Stimulated activated CD4-positive, alpha-beta T cell treated with anti-CD3 and anti-CD28 coated beads, Interleukin-4, amount 100 ng/mL, for 1 hour (primary cell): ENCODE measurements at regions not wholly inside any gene's neighbourhood (a gene's known extent, or its start where the extent isn't known, plus 50 kb on each side); places are given as distances from the start of the nearest gene placed in this dataset.

Experiments used
- DNase-seq: peaks from one replicate; pipeline ENCODE4 v3.0.0-alpha.2; 2020

DNA sequence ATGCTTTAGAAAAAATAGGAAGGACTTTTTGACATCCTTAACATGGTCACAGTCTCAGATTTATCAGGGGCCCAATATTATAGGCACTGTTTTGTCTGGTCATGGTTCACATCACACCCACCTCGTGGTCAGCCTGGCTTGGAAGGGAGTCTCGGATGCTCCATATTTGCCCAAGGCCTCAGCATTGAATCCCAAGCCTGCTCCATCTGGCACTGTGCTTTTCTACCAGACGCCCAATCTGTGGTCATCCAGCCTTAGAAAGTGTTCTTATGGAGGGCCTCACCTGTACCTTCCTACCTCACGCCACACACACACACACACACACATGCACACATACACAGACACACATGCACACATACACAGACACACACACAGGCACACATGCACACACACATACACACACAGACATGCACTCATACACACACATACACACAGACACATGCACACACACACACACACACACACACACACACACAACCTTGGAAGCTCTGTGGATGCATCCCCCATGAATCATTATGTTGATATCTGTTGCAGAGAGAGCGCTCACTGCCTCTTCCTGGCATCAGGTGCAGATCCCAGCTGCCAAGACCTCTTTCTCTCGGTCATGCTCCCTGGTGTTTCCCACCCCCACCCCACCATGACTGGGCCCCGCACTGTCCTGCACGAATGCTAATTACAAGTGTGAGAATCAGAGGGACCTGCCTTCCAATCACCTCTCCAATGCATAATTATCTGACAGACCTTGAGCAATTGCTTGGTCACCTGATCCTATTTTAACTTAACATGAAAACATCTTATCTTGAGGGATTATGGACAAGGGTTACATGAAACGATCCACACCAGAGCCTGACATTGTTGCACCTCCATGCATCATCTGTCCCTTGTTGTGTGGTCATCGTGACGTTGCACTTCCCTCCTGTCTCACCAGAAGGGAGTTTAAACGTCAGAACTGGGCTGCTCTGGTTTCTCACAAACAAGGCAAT, 122.7 kb upstream of the TMEM72 start:
- DNase-seq = no peak

DNA sequence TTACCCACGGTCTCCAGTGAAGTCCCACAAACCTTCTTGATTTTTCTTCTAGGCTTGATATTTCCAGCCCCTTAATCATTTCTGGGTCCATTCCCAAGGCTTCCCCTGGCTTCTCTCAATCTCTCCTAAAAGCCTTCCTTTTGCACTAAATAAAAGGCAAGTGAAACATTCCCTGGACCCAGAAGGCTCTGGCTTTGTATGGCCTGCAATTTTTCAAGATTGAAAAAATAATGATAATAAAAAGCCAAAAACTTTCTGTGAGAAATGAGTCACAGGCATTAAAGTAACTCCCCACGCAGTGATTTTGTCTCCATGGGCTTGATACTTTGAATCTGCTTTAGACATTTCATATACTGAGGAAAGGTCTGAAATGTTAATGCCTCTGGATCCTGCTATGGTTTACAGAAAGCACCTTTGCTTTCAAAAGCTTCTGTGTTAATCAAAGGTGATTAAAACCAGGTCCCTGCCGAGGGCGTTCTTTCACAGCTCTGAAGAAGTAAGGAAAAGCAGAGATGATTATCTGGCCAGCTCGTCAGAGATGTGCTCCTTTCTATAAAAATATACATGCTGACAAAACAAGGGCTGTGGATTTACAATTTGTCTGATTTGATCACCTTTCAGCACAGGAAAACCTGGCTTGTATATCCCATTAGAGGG, 118.9 kb upstream of the TMEM72 start:
- no peak for DNase-seq

DNA sequence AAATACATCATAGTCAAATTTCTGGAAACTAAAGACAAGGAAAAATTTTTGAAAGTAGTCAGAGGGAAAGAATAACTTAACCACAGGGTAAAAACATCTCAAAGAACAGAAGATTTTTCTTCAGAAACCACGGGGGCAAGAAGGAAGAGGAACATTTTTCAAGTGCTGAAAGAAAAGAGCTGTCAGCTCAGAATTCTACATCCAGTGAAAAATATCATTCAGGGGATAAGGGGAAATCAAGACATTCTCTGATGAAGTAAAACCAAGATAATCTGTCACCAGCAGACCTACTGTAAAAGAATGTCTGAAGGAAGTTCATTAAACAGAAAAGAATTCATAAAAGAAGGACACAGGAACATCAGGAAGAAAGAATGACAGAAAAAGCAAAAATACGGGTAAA, 111.2 kb upstream of the TMEM72 start:
- DNase-seq = no peak

DNA sequence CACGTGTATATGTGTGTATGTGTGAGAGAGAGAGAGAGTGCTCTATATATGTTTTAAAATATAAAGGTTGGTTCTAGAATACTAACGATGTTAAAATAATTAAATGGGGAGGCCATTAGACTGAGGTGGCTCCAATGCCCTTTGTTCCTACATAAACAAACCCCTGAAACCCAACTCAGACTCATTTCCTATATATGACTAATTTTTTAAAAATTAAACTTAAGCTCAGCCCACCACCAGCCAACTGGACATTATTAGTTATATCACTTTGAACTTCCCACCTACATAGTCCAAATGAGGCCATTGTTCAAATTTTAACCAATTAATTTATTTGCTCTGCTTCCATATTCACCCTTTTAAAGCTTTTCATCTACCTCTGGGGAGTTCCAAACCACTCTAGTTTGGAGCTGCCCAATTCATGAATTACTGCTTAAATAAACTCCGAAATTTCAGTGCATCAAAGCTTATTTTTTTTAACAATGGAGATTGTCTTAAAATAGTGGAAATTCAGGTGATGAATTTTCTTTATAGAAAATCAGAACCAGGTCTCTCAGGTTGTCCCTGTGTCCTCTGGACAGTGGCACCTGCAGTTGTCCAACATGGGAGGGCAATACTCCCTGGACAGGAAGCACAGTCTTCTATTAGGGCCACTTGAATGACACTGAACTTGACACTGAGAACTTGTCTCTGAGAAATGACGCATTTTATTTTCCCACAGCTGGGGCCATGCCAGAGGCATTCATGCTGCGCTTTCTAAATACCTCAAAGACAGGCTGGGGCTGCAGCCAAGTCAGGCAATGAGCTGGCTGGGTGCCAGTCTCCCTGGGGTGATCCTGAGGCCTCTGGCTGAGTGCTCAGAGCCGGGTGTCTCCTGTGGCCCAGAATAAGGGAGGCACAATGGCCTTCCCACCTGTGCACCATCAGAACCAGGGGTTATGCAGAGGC, 109.5 kb upstream of the TMEM72 start:
- DNase-seq = no peak

DNA sequence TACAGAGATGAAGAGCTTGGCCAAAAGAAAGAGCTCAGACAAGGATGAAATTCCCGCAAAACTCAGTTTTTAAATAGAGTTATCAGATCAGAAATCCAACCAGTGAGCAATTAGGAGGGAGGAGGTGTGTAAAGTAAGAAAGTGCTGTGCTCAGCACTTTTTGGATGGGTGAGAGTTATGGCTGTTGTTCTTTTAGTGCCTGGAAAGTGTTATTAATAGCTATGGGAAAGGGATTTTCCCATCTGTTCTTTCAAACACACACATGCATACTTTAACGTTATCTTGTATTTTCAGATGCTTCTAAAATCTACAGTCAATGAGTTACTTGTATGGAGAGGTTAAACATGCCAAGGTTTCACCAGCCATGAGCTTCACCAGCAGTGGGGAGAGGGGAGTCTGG, 107.3 kb upstream of the TMEM72 start:
- DNase-seq = no peak

DNA sequence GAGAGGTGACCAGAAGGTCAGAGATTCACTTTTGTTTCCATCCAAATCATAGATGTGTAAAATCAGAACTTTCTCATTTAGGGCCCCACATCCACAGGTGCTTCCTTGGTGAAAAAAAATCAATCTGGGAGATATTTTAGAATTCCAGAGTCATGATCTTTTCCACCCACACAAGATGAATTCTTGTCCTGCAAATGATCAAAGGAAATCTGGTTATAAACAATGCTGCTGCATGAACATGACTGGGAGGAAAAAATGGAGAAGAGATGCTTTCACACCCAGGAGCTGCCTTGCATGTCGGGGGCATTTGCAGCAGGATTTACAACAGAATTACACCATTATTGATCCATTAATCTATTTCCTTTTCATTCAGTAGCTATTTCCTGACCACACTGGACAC, 106.5 kb upstream of the TMEM72 start:
- DNase-seq = no peak

DNA sequence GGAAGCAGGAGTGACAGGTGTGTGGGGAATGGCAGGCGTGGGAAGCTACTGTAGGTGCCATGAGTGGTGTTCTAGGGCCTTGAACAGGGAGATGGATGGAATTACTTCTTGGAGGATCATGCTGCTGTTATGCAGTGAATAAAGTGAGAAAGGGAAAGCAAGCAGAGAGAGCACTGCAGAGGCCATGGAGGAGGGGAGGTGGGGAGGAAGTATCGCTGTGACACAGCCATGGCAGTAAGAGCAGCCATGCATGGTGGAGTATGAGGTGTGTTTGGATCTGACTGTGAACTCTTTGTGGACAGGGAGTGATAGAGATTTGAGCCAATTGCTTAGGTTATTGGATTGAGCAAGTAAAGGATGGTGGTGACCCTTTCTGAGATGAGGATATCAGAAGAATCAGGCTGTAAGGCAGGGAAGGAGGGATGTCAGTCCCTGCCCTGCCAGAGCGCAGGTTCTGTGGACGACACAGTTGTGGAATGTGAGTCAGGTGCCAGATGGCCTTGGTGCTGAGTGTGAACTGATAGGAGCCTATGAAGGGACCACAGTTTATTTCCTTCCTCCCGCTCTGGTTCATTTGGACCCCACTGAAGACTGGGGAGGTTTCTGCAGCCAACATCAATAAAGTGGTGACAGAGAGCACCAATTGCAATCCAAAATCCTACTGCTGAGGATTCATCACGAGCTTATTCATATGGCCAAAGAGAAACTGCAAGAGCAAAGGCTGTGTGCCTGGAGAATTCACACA, 105.5 kb upstream of the TMEM72 start:
- DNase-seq = no peak

DNA sequence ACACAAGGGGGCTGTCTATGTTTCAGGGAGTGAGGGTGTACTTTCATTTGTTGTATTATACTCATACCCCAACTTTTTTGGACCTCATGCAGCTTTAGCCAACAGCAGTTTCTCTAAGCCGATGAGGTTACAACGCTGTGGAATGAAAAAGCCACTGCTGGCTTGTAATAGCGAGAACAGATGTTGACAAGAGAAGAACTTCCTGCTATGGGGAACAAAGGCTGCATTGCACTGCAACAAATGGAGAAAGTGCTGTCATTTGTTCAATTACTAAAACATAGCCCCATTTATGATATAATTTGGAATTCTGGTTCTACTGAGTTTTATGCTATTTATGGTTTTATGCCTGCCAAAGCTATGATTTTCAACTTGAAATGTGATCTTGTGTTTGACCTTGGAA, 104.2 kb upstream of the TMEM72 start:
- no peak for DNase-seq

DNA sequence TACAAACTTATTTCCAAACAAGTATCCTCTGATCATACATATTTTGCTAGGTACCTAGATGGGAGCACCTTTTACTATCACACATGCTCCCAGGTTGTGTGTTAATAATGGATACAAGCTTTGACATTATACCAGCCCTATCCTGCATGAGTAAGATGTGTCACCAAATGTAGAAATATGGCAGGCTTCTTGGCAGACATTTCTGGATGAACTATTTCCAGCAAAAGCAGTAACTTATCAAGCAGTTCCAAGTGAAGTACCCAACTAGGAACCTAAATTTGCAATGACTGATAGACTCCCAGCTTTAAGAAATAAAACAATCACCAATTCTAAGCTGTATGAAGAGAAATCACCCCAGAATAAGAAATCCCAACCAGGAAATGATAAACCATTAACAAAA, 103.7 kb upstream of the TMEM72 start:
- DNase-seq = no peak

DNA sequence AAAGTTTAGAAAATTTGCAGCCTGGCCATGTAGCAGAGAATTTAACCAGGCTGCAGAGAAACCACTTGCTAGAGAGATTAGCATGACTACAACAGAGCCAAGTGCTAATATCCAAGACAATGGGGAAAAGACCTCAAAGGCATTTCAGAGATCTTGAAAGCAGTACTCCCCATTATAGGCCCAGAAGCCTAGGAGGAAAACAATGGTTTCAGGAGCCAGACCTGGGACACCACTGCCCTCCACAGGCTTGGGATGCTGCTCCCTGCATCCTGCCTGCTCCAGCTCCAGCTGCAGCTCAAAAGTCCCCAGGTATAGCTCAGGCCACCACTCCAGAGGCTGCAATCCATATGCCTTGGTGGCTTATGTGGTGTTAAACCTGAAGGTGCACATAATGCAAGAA, 101.5 kb upstream of the TMEM72 start:
- no peak for DNase-seq

DNA sequence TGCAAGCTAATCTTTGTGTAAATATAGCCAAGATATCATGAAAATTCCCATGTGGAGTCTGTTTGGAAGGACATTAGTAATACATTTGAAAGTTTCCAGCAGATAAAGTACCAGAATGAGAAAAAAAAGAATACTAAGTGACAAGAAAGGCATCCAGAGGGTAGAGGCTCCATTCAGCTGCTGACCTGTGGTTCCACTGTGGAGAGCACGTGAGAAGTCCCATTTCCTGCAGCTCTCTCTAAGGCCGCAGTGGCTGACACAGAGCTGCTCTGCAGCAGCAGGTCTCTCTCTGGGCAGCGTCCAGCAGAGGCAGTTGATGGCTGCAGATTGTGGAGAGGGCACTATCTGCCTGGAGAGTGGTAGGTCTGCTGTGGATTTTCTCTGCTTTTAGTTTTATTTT, 100.1 kb upstream of the TMEM72 start:
- no peak for DNase-seq

DNA sequence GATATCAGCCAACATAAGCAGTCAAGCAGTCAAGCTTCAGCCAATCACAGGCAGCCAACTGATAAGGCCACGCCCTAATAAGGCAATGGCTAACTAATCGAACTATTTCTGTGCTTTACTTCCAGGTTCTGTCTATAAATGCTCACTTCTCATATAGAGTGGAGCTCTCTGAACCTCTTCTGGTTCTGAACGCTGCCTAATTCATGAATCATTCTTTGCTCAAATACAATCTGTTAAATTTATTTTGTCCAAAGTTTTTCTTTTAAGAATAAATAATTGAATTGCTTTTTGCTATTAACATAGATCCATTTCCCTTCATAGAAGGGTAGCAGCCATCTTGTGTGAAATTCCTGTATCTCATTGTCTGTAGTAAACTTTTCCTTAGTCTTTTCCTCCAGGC, 97.9 kb upstream of the TMEM72 start:
- no peak for DNase-seq

DNA sequence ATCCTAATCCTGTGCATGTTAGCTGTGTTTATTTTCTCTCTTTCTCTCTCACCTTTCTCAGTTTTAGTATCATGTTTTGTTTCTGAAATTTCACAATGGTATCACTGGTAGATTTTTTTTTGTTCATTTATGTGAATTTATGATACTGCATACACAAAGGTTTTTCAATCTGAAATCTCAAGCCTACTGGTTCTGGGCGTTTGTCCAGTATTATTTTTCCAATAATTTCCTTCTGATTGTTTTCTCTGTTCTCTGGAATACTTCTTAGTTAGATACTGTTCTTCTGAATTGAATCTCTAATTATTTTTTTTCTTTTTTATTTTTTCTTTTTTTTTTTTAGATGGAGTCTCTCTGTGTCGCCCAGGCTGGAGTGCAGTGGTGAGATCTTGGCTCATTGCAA, 96.2 kb upstream of the TMEM72 start:
- DNase-seq = no peak

DNA sequence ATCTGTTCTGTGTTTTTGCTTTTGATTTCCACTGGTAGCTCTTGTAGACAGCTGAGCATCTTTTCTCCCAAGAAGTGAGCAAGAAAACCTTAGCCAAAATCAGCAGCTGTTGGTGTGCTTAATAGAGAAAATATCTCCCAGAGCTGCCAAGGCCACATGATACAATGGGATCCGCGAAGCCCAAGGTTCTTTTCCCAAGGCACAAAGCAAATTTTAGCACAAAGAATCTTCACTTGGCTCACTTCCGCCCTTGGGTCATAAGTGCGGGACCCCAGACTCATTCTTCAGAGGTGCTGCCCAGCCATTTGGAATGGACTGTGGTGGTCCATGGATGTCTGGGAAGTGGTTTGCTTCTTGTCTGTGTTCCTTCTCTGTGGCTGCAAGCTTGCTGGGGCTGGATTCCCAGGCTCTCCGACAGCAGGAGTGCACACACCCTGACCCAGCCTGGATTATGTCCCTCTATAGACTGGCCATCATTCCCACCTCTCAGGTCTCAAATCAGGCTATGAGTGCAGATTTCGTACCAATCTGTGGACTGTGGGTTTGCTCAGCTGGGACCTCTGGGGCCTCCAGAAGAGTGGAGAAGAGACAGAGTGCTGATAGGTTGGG, 93.0 kb upstream of the TMEM72 start:
- no peak for DNase-seq

DNA sequence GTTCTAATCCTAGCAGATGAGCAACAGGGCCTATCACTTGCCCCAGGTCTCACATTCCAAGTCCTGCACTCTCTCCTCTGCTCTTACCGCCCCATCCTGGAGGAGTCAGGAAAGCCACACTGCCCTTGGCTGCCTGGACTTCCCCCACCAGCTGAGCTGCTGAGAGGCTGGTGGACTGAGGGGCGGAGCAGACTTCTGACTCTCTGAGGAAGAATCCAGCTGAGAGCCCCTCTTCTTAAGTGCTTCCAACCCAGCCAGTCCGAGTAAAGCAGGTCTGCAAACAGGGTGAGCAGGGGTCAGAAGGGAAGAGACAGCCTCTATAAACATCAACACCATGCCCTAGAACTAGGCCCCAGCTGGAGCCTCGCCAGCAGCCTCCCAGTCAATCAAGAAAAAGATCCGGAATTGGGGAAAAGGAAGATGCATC, 92.4 kb upstream of the TMEM72 start:
- no peak for DNase-seq

DNA sequence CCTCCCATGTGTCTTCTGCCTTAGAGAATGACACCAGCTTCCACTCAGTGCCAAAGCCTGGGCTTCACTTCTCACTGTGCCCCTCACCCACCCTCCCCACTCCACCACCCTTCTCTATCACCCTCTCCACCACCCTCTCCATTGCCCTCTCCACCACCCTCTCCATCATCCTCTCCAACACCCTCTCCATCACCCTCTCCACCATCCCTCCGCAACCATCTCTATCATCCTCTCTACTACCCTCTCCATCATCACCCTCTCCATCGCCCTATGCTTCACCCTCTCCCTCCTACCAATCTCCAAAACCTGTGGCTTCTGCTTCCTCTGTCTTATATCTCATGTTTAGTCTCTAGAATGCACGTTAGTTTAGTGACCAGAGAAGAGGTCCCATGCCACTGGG, 91.0 kb upstream of the TMEM72 start:
- DNase-seq = no peak

DNA sequence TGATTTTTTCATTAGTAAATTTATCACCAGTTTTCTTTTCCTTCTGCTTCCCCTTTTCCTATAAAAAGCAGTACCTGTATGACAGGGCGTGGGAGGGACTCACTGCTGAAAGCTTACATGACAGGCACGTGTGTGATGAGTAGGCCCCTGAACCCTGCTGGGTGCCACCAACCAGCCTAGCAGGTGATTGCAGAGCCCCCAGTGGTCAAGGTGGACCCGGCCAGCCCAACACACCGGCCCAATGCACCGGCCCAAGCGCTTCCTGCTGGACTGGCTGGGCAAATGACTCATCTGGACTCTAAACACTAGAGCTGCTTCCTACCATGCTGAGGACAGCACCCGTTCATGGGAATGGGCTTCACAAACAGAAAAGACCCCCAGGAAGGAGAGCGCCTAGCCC, 89.8 kb upstream of the TMEM72 start:
- DNase-seq = no peak

DNA sequence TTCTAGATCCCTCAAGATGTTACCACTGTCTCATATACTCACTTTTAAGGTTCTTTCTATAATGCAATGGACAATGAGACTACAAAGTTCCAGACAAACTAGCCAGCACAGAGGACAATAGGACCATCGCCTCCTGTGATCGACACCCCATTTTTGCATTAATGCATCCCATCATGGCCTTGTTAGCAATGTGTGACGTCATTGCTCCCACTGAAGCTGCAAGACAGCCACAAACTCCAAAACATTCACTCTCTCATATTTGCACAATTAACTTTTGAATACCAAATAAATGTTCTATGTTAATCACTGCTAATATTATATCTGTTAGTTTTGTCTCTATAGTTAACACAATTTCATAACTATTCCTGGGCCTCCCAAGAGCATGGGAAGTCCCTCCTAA, 88.8 kb upstream of the TMEM72 start:
- DNase-seq = no peak

DNA sequence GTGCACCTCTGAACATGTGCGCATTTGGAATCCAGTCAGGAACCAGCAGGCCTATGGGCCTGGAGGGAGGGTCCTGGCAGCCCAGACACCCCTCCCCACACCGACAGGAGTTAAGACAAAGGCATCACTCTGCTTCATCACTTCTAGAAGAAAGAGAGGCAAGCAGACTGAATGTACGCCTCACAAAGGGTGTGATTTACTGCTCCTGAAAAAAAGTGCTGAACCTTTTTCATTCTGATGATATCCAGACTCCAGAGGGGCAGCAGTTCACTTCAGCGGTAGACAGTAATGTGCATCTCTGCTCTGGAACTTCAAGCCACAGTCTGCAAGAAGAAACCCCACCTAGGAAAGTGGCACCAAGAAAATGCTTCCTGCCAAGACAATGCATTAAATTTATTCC, 88.2 kb upstream of the TMEM72 start:
- DNase-seq = no peak

DNA sequence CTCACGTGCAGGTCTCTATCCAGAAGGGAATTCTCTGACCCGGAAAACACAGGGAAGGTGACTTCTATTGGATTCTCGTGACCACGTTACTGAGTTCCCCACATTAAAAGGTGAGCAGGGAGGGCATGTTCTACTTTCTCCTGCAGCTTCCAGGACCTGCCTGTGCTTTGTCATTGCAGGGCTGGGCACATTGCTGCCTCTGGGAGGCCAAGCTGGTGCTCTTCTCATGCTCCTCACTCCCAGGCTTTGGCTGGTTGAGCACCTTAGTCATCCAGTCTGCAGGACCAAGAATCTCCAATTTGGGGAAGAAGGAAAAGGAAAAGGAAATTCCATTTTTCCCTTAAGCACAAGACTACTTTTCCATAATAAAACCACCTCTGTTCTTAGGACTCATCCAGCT, 86.5 kb upstream of the TMEM72 start:
- DNase-seq = no peak

DNA sequence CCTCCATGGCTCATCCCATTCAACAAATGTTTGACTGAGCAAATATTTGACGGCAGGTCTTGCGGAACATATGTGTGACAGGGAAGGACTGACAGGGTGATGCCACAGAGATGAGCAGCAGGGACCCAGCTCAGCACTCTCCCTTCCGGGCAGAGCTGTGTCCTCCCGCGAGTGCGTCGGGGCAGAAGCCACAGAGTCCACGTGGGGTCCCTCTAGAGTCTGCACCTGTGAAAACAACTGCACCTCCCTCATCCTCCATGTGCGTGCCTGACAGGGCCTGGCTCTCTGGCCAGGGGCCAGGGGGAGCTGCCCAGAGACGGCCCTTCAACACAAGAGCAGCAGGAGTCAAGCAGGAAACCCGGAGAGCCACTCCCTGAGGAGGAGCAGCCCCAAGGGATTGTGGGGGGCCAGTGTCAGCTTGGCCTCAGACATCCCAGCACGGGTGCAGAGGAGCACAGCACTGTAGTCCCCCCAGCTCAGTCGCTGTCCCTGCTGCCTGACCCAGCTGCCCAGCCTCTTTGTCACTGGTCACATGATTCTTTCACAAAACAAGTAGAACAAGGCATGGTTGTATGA, 83.6 kb upstream of the TMEM72 start:
- no peak for DNase-seq
